HL-60 (cell line): ENCODE measurements at regions not wholly inside any gene's neighbourhood (a gene's known extent, or its start where the extent isn't known, plus 50 kb on each side); places are given as distances from the start of the nearest gene placed in this dataset.

Source experiments
- GABPA ChIP-seq: IDR thresholded peaks from 2 replicates; pipeline ENCODE4 v1.6.1; 2012; ENCODE audit warnings: low read depth
- POLR2AphosphoS5 ChIP-seq: IDR thresholded peaks from 2 replicates; pipeline ENCODE4 v1.6.1; 2012; ENCODE audit warnings: low read depth
- TF ChIP-seq, protein P1 (sequence below): IDR thresholded peaks from one replicate; pipeline ENCODE4 v1.5.1; 2011; ENCODE audit warnings: low read length, control low read depth, inconsistent platforms; ENCODE audit not compliant: insufficient read depth
- TF ChIP-seq, protein P2 (sequence below): IDR thresholded peaks from 2 replicates; pipeline ENCODE4 v1.6.1; 2012; ENCODE audit warnings: low read depth; ENCODE audit not compliant: insufficient replicate concordance

GRCh38 chr10:90162271-90162853 lies 461.0 kb downstream of the KIF20B start:
- TF ChIP-seq, protein P1, sequence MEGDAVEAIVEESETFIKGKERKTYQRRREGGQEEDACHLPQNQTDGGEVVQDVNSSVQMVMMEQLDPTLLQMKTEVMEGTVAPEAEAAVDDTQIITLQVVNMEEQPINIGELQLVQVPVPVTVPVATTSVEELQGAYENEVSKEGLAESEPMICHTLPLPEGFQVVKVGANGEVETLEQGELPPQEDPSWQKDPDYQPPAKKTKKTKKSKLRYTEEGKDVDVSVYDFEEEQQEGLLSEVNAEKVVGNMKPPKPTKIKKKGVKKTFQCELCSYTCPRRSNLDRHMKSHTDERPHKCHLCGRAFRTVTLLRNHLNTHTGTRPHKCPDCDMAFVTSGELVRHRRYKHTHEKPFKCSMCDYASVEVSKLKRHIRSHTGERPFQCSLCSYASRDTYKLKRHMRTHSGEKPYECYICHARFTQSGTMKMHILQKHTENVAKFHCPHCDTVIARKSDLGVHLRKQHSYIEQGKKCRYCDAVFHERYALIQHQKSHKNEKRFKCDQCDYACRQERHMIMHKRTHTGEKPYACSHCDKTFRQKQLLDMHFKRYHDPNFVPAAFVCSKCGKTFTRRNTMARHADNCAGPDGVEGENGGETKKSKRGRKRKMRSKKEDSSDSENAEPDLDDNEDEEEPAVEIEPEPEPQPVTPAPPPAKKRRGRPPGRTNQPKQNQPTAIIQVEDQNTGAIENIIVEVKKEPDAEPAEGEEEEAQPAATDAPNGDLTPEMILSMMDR: no peak
- no peak for TF ChIP-seq POLR2AphosphoS5
- TF ChIP-seq, protein P2, sequence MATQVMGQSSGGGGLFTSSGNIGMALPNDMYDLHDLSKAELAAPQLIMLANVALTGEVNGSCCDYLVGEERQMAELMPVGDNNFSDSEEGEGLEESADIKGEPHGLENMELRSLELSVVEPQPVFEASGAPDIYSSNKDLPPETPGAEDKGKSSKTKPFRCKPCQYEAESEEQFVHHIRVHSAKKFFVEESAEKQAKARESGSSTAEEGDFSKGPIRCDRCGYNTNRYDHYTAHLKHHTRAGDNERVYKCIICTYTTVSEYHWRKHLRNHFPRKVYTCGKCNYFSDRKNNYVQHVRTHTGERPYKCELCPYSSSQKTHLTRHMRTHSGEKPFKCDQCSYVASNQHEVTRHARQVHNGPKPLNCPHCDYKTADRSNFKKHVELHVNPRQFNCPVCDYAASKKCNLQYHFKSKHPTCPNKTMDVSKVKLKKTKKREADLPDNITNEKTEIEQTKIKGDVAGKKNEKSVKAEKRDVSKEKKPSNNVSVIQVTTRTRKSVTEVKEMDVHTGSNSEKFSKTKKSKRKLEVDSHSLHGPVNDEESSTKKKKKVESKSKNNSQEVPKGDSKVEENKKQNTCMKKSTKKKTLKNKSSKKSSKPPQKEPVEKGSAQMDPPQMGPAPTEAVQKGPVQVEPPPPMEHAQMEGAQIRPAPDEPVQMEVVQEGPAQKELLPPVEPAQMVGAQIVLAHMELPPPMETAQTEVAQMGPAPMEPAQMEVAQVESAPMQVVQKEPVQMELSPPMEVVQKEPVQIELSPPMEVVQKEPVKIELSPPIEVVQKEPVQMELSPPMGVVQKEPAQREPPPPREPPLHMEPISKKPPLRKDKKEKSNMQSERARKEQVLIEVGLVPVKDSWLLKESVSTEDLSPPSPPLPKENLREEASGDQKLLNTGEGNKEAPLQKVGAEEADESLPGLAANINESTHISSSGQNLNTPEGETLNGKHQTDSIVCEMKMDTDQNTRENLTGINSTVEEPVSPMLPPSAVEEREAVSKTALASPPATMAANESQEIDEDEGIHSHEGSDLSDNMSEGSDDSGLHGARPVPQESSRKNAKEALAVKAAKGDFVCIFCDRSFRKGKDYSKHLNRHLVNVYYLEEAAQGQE: no peak
- TF ChIP-seq GABPA: no peak
